Activated CD4-positive, alpha-beta memory T cell treated with anti-CD3 and anti-CD28 coated beads, Interleukin-2, amount 10 ng/mL, durations not matched to agents 7 days and 5 days (primary cell): ENCODE measurements at regions not wholly inside any gene's neighbourhood (a gene's known extent, or its start where the extent isn't known, plus 50 kb on each side); places are given as distances from the start of the nearest gene placed in this dataset.
"Not testable (repeated sequence)": the region's sequence is repeated elsewhere in the genome, so short reads cannot be mapped to it uniquely, and the experiment has no call there.

Experiments used
- CTCF ChIA-PET: fragments of 350-600 bp; sonication (Branson Sonifier 250); formaldehyde crosslinking; loops from one replicate; lab custom pipeline; 2021; ENCODE audit warnings: antibody characterized with exemption, inconsistent platforms; lab: Charles Lee
- POLR2A ChIA-PET: fragments of 350-600 bp; sonication (Branson Sonifier 250); formaldehyde crosslinking; loops from one replicate; lab custom pipeline; 2021; ENCODE audit warnings: antibody characterized with exemption; lab: Charles Lee
- DNase-seq: peaks from one replicate; pipeline ENCODE4 v3.0.0-alpha.2; 2020
- H3K27ac Mint-ChIP-seq: one replicate; pipeline ENCODE4 v1.8.0; 2021; ENCODE audit warnings: mild to moderate bottlenecking, mixed read lengths
- H3K27me3 Mint-ChIP-seq: one replicate; pipeline ENCODE4 v1.8.0; 2021; ENCODE audit warnings: mixed read lengths
- H3K36me3 Mint-ChIP-seq: one replicate; pipeline ENCODE4 v1.8.0; 2021; ENCODE audit warnings: low read depth, mixed read lengths
- H3K4me1 Mint-ChIP-seq: one replicate; pipeline ENCODE4 v1.8.0; 2021; ENCODE audit warnings: mixed read lengths
- H3K4me3 Mint-ChIP-seq: one replicate; pipeline ENCODE4 v1.8.0; 2021; ENCODE audit warnings: mild to moderate bottlenecking, mixed read lengths
- H3K9me3 Mint-ChIP-seq: one replicate; pipeline ENCODE4 v1.8.0; 2021; ENCODE audit warnings: mixed read lengths

- ChIA-PET CTCF (no interaction called here), POLR2A (no interaction called here)
- H3K4me1 Mint-ChIP-seq = no peaks in the 10 kb centered on the region
- H3K9me3 Mint-ChIP-seq = no peaks in the 10 kb centered on the region
- H3K27ac Mint-ChIP-seq = no peak overlapping the region
- no peaks in the 10 kb centered on the region for H3K36me3 Mint-ChIP-seq
- no peaks in the 10 kb centered on the region for H3K27me3 Mint-ChIP-seq
- DNase-seq = no peak
- H3K4me3 Mint-ChIP-seq = no peak overlapping the region
These were observed 421.2 kb downstream of the TMEM182 start for GRCh38 chr2:103183061-103183460.

GRCh38 chr2:103196802-103197201, 435.0 kb downstream of the TMEM182 start:
- DNase-seq = no peak
- H3K27ac Mint-ChIP-seq = no peak overlapping the region
- ChIA-PET CTCF (no interaction called here), POLR2A (no interaction called here)
- no peaks in the 10 kb centered on the region for H3K4me1 Mint-ChIP-seq
- H3K27me3 Mint-ChIP-seq = no peaks in the 10 kb centered on the region
- H3K36me3 Mint-ChIP-seq = no peaks in the 10 kb centered on the region
- no peak overlapping the region for H3K4me3 Mint-ChIP-seq
- H3K9me3 Mint-ChIP-seq = peaks cover 4% of the 10 kb centered on the region

- DNase-seq, H3K9me3 Mint-ChIP-seq, H3K4me3 Mint-ChIP-seq, CTCF ChIA-PET, POLR2A ChIA-PET, H3K27me3 Mint-ChIP-seq, H3K36me3 Mint-ChIP-seq, H3K4me1 Mint-ChIP-seq, H3K27ac Mint-ChIP-seq: not testable (repeated sequence)
These were observed 438.9 kb downstream of the TMEM182 start for GRCh38 chr2:103200774-103201173.

- POLR2A ChIA-PET = no interaction called here
These were observed 447.1 kb downstream of the TMEM182 start for GRCh38 chr2:103208916-103209315.

GRCh38 chr2:103213028-103213542, 451.3 kb downstream of the TMEM182 start:
- no peak overlapping the region for H3K27ac Mint-ChIP-seq
- POLR2A ChIA-PET = interaction anchor here (0.6 kb wide), 1 partner anchor 112 kb away, joined by 3 read pairs; no protein-coding TSS in a partner anchor
- no peaks in the 10 kb centered on the region for H3K36me3 Mint-ChIP-seq
- CTCF ChIA-PET = no interaction called here
- H3K4me1 Mint-ChIP-seq = no peaks in the 10 kb centered on the region
- H3K9me3 Mint-ChIP-seq = peaks cover 2% of the 10 kb centered on the region
- DNase-seq = no peak
- H3K27me3 Mint-ChIP-seq = no peaks in the 10 kb centered on the region
- H3K4me3 Mint-ChIP-seq = no peak overlapping the region

More at GRCh38 chr2:103208916-103209315, 447.1 kb downstream of the TMEM182 start:
- no peaks in the 10 kb centered on the region for H3K4me1 Mint-ChIP-seq
- CTCF ChIA-PET = no interaction called here
- no peaks in the 10 kb centered on the region for H3K36me3 Mint-ChIP-seq
- no peak overlapping the region for H3K27ac Mint-ChIP-seq
- H3K9me3 Mint-ChIP-seq = no peaks in the 10 kb centered on the region
- DNase-seq = no peak
- H3K4me3 Mint-ChIP-seq = no peak overlapping the region
- H3K27me3 Mint-ChIP-seq = no peaks in the 10 kb centered on the region

- no peaks in the 10 kb centered on the region for H3K27me3 Mint-ChIP-seq
These were observed 456.7 kb downstream of the TMEM182 start for GRCh38 chr2:103218516-103218915.

GRCh38 chr2:103219398-103219797, 457.6 kb downstream of the TMEM182 start:
- H3K9me3 Mint-ChIP-seq = peaks cover 8% of the 10 kb centered on the region
- H3K4me3 Mint-ChIP-seq = no peak overlapping the region
- ChIA-PET POLR2A (no interaction called here), CTCF (no interaction called here)
- no peaks in the 10 kb centered on the region for H3K27me3 Mint-ChIP-seq
- H3K36me3 Mint-ChIP-seq = no peaks in the 10 kb centered on the region
- no peak for DNase-seq
- no peaks in the 10 kb centered on the region for H3K4me1 Mint-ChIP-seq
- no peak overlapping the region for H3K27ac Mint-ChIP-seq

More at GRCh38 chr2:103218516-103218915, 456.7 kb downstream of the TMEM182 start:
- H3K27ac Mint-ChIP-seq = no peak overlapping the region
- DNase-seq = no peak
- CTCF ChIA-PET = no interaction called here
- no peaks in the 10 kb centered on the region for H3K36me3 Mint-ChIP-seq
- H3K4me1 Mint-ChIP-seq = no peaks in the 10 kb centered on the region
- POLR2A ChIA-PET = no interaction called here
- H3K4me3 Mint-ChIP-seq = no peak overlapping the region
- peaks cover 8% of the 10 kb centered on the region for H3K9me3 Mint-ChIP-seq

GRCh38 chr2:103222969-103223368, 461.1 kb downstream of the TMEM182 start:
- POLR2A ChIA-PET = no interaction called here
- Mint-ChIP-seq H3K9me3 (peaks cover 6% of the 10 kb centered on the region), H3K36me3 (no peaks in the 10 kb centered on the region), H3K4me1 (no peaks in the 10 kb centered on the region), H3K27me3 (no peaks in the 10 kb centered on the region), H3K27ac (no peak overlapping the region), H3K4me3 (no peak overlapping the region)
- no peak for DNase-seq
- CTCF ChIA-PET = no interaction called here

GRCh38 chr2:103230796-103231195, 469.0 kb downstream of the TMEM182 start:
- CTCF ChIA-PET = no interaction called here
- DNase-seq = no peak
- Mint-ChIP-seq H3K4me3 (no peak overlapping the region), H3K9me3 (no peaks in the 10 kb centered on the region), H3K27me3 (no peaks in the 10 kb centered on the region), H3K36me3 (no peaks in the 10 kb centered on the region), H3K27ac (no peak overlapping the region), H3K4me1 (no peaks in the 10 kb centered on the region)
- POLR2A ChIA-PET = no interaction called here

GRCh38 chr2:103232865-103233264, 471.0 kb downstream of the TMEM182 start:
- POLR2A ChIA-PET = no interaction called here
- CTCF ChIA-PET = no interaction called here
- Mint-ChIP-seq H3K27ac (no peak overlapping the region), H3K27me3 (no peaks in the 10 kb centered on the region), H3K9me3 (peaks cover 3% of the 10 kb centered on the region), H3K4me1 (no peaks in the 10 kb centered on the region), H3K4me3 (no peak overlapping the region), H3K36me3 (no peaks in the 10 kb centered on the region)
- DNase-seq = no peak

GRCh38 chr2:103233691-103234090, 471.9 kb downstream of the TMEM182 start:
- Mint-ChIP-seq H3K27ac (no peak overlapping the region), H3K36me3 (no peaks in the 10 kb centered on the region), H3K4me1 (no peaks in the 10 kb centered on the region), H3K27me3 (no peaks in the 10 kb centered on the region), H3K9me3 (peaks cover 3% of the 10 kb centered on the region), H3K4me3 (no peak overlapping the region)
- POLR2A ChIA-PET = no interaction called here
- CTCF ChIA-PET = no interaction called here
- DNase-seq = no peak

GRCh38 chr2:103235283-103235682, 473.5 kb downstream of the TMEM182 start:
- no peak overlapping the region for H3K27ac Mint-ChIP-seq
- no peaks in the 10 kb centered on the region for H3K27me3 Mint-ChIP-seq
- DNase-seq = no peak
- POLR2A ChIA-PET = no interaction called here
- no peaks in the 10 kb centered on the region for H3K4me1 Mint-ChIP-seq
- CTCF ChIA-PET = no interaction called here
- H3K4me3 Mint-ChIP-seq = no peak overlapping the region
- H3K9me3 Mint-ChIP-seq = peaks cover 3% of the 10 kb centered on the region
- no peaks in the 10 kb centered on the region for H3K36me3 Mint-ChIP-seq

- POLR2A ChIA-PET = no interaction called here
- peaks cover 10% of the 10 kb centered on the region for H3K9me3 Mint-ChIP-seq
- CTCF ChIA-PET = no interaction called here
These were observed 487.6 kb downstream of the TMEM182 start for GRCh38 chr2:103249462-103249861.

GRCh38 chr2:103252781-103253180, 490.9 kb downstream of the TMEM182 start:
- H3K4me1 Mint-ChIP-seq = no peaks in the 10 kb centered on the region
- no peaks in the 10 kb centered on the region for H3K36me3 Mint-ChIP-seq
- no peaks in the 10 kb centered on the region for H3K27me3 Mint-ChIP-seq
- H3K9me3 Mint-ChIP-seq = peaks cover 11% of the 10 kb centered on the region
- ChIA-PET POLR2A (no interaction called here), CTCF (no interaction called here)
- H3K27ac Mint-ChIP-seq = no peak overlapping the region
- no peak for DNase-seq
- H3K4me3 Mint-ChIP-seq = no peak overlapping the region

More at GRCh38 chr2:103249462-103249861, 487.6 kb downstream of the TMEM182 start:
- no peaks in the 10 kb centered on the region for H3K4me1 Mint-ChIP-seq
- DNase-seq = no peak
- H3K27ac Mint-ChIP-seq = no peak overlapping the region
- H3K27me3 Mint-ChIP-seq = no peaks in the 10 kb centered on the region
- no peak overlapping the region for H3K4me3 Mint-ChIP-seq
- no peaks in the 10 kb centered on the region for H3K36me3 Mint-ChIP-seq
